Loucy (cell line): ENCODE measurements at regions not wholly inside any gene's neighbourhood (a gene's known extent, or its start where the extent isn't known, plus 50 kb on each side); places are given as distances from the start of the nearest gene placed in this dataset.

ENCODE experiments used
- EZH2phosphoT487 ChIP-seq: fragments of 200-600 bp; IDR thresholded peaks from 2 replicates; pipeline ENCODE4 v1.6.1; 2018; ENCODE audit warnings: antibody characterized with exemption, mild to moderate bottlenecking, moderate library complexity, borderline replicate concordance
- TF ChIP-seq, protein P1 (sequence below): fragments of 200-600 bp; sonication (generic); conservative IDR thresholded peaks from 2 replicates; pipeline ENCODE4 v1.5.1; 2014; ENCODE audit warnings: mild to moderate bottlenecking, antibody characterized with exemption, low read length

DNA sequence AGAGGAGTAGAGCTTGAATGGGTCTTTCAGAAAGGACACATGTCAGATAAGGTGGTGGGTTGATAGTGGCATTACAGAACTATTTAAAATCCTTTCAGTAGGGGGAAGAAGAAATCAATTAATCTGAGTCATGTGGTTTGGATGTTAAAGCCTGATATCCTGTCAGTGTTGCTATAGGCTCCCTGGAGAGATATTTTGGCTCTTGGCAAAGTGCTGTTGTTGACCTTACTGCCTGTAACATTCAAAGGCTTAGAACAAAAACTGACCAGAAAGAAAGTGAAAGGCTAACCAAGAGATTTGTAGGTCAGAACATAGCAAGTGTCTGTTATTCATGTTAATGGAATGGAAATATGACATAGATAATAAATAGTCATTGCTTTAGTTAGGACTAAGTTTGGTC lies 552.9 kb downstream of the DIPK2A start:
- TF ChIP-seq, protein P1, sequence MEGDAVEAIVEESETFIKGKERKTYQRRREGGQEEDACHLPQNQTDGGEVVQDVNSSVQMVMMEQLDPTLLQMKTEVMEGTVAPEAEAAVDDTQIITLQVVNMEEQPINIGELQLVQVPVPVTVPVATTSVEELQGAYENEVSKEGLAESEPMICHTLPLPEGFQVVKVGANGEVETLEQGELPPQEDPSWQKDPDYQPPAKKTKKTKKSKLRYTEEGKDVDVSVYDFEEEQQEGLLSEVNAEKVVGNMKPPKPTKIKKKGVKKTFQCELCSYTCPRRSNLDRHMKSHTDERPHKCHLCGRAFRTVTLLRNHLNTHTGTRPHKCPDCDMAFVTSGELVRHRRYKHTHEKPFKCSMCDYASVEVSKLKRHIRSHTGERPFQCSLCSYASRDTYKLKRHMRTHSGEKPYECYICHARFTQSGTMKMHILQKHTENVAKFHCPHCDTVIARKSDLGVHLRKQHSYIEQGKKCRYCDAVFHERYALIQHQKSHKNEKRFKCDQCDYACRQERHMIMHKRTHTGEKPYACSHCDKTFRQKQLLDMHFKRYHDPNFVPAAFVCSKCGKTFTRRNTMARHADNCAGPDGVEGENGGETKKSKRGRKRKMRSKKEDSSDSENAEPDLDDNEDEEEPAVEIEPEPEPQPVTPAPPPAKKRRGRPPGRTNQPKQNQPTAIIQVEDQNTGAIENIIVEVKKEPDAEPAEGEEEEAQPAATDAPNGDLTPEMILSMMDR, result no peak
- no peak for TF ChIP-seq EZH2phosphoT487
